HG02981 (cell line): ENCODE measurements at regions not wholly inside any gene's neighbourhood (a gene's known extent, or its start where the extent isn't known, plus 50 kb on each side); places are given as distances from the start of the nearest gene placed in this dataset.
"Not testable (repeated sequence)": the region's sequence is repeated elsewhere in the genome, so short reads cannot be mapped to it uniquely, and the experiment has no call there.

ENCODE experiments used
- ATAC-seq: cut with Tn5 transposase; IDR thresholded peaks from one replicate; pipeline ENCODE4 v1.9.1; 2021; ENCODE audit warnings: mild to moderate bottlenecking, moderate library complexity; ENCODE audit not compliant: unreplicated experiment

DNA sequence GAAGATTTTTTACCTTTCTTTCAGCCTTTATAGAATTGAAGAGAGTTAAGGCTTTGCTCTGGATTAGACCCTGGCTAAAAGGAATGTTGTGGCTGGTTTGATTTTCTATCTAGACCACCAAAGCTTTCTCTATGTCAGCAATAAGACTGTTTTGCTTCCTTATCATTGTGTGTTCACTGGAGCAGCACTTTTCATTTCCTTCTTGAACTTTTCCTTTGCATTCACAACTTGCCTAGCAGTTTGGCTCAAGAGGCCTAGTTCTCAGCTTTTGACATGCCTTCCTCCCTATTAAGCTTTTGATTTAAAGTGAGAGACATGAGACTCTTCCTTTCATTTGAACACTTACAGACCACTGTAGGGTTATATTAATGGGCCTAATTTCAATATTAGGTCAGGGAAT, 64.1 kb upstream of the USP15 start:
- ATAC-seq = no peak

DNA sequence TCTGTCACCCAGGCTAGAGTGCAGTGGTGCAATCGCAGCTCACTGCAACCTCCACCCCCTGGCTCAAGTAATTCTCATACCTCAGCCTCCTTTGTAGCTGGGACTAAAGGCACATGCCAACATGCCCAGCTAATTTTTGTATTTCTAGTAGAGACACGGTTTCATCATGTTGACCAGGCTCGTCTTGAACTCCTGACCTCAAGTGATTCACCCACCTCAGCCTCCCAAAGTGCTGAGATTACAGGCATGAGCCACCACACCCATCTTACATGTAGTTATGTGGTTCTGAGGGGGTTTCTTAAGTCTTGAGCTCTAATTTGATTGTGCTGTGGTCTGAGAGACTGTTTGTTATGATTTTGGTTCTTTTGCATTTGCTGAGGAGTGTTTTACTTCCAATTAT, 57.3 kb upstream of the USP15 start:
- not testable (repeated sequence) for ATAC-seq

DNA sequence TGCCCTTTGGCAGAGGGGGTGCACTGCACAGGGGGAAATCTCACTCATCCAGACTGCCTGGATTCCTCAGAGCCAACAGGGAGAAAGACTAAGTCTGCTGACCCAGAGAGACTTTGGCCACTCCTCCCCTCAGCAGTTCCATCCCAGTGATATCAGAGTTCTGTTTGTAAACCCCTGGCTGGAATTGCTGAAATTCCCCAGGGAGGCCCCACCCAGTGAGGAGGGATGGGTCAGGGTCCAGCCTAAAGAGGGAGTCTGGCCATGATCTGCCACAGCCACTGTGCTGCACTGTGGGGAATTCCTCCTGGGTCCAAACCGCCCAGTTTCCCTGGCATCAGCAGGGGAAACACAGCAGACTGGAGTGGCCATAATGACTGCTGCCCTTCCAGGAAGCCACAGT, 54.9 kb upstream of the USP15 start:
- no peak for ATAC-seq

DNA sequence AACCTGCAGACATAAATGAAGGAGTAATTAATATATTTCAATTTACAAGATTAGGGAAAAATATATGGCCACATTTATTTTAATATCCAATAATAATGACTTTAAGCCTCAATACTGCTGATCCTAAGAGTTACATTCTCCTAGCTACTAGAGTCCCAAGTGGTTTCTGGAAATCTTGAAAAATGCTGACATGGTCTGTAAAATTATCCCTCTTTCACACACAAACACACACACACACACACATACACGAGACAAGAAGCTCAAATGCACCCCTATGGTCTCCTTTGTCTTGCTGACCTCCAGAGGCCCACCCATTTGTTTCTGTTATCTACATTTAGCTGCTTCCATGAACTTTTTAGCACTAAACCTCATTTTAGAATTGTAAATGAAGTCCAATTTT, 53.0 kb upstream of the USP15 start:
- ATAC-seq = no peak
